ENCODE measurements at regions not wholly inside any gene's neighbourhood (a gene's known extent, or its start where the extent isn't known, plus 50 kb on each side); places are given as distances from the start of the nearest gene placed in this dataset.

- DNase-seq (ENCODE audit: low spot score), result no peak
Observed at GRCh38 chr6:112795316-112795715, 448.2 kb downstream of the RFPL4B start.

- DNase-seq (ENCODE audit: low spot score), result no peak
Observed at GRCh38 chr6:112796712-112797111, 449.6 kb downstream of the RFPL4B start.

- no peak for DNase-seq (ENCODE audit: low spot score)
Observed at GRCh38 chr6:112799889-112800288, 452.8 kb downstream of the RFPL4B start.

GRCh38 chr6:112800439-112800838, 453.3 kb downstream of the RFPL4B start:
- DNase-seq (ENCODE audit: low spot score), result no peak

GRCh38 chr6:112800916-112801315, 453.8 kb downstream of the RFPL4B start:
- DNase-seq (ENCODE audit: low spot score), result no peak

GRCh38 chr6:112801468-112802080, 454.4 kb downstream of the RFPL4B start:
- DNase-seq (ENCODE audit: low spot score), result no peak

GRCh38 chr6:112802144-112802543, 455.0 kb downstream of the RFPL4B start:
- no peak for DNase-seq (ENCODE audit: low spot score)

GRCh38 chr6:112804638-112805330, 457.7 kb downstream of the RFPL4B start:
- DNase-seq (ENCODE audit: low spot score), result no peak

- DNase-seq (ENCODE audit: low spot score), result no peak
Observed at GRCh38 chr6:112806163-112806865, 459.2 kb downstream of the RFPL4B start.

- no peak for DNase-seq (ENCODE audit: low spot score)
Observed at GRCh38 chr6:112821476-112821875, 474.3 kb downstream of the RFPL4B start.

- no peak for DNase-seq (ENCODE audit: low spot score)
Observed at GRCh38 chr6:112822769-112823168, 475.6 kb downstream of the RFPL4B start.

- no peak for DNase-seq (ENCODE audit: low spot score)
Observed at GRCh38 chr6:112827793-112828192, 480.7 kb downstream of the RFPL4B start.

- no peak for DNase-seq (ENCODE audit: low spot score)
Observed at GRCh38 chr6:112831022-112831421, 483.9 kb downstream of the RFPL4B start.

GRCh38 chr6:112833581-112834131, 486.5 kb downstream of the RFPL4B start:
- no peak for DNase-seq (ENCODE audit: low spot score)

- no peak for DNase-seq (ENCODE audit: low spot score)
Observed at GRCh38 chr6:112835078-112835477, 487.9 kb downstream of the RFPL4B start.

- DNase-seq (ENCODE audit: low spot score), result no peak
Observed at GRCh38 chr6:112839525-112839961, 492.4 kb downstream of the RFPL4B start.

- no peak for DNase-seq (ENCODE audit: low spot score)
Observed at GRCh38 chr6:112841553-112842329, 494.6 kb downstream of the RFPL4B start.

- no peak for DNase-seq (ENCODE audit: low spot score)
Observed at GRCh38 chr6:112842330-112842685, 495.2 kb downstream of the RFPL4B start.

- no peak for DNase-seq (ENCODE audit: low spot score)
Observed at GRCh38 chr6:112846681-112847080, 499.6 kb downstream of the RFPL4B start.

- no peak for DNase-seq (ENCODE audit: low spot score)
Observed at GRCh38 chr6:112851146-112851545, 504.0 kb downstream of the RFPL4B start.

GRCh38 chr6:112853162-112853561, 506.0 kb downstream of the RFPL4B start:
- no peak for DNase-seq (ENCODE audit: low spot score)

- no peak for DNase-seq (ENCODE audit: low spot score)
Observed at GRCh38 chr6:112863753-112864152, 516.6 kb downstream of the RFPL4B start.
